ENCODE measurements at regions not wholly inside any gene's neighbourhood (a gene's known extent, or its start where the extent isn't known, plus 50 kb on each side); places are given as distances from the start of the nearest gene placed in this dataset.

- no peak for TF ChIP-seq CTCF (IDR thresholded peaks at IDR 0.05; ENCODE audit: low read depth, low read length)
- no peak for TF ChIP-seq EZH2phosphoT487 (IDR thresholded peaks at IDR 0.05; ENCODE audit: low read depth)
Observed at GRCh38 chr11:112315057-112315720, 54.5 kb upstream of the PLET1 start.

All from OCI-LY3 (cell line).